Endometrium (tissue), 2 donors: ENCODE measurements at regions not wholly inside any gene's neighbourhood (a gene's known extent, or its start where the extent isn't known, plus 50 kb on each side); places are given as distances from the start of the nearest gene placed in this dataset.
"Not testable (repeated sequence)": the region's sequence is repeated elsewhere in the genome, so short reads cannot be mapped to it uniquely, and the experiment has no call there.

Experiments used
- FAIRE-seq: peaks from 2 replicates; lab custom pipeline; 2012; peaks lifted over from hg19 to GRCh38; lab: Jason Lieb, UNC
- donor health status: control.
- donor health status: control.

GRCh38 chr2:138928374-138929021 is 148.3 kb upstream of the NXPH2 start:
- no peak for FAIRE-seq

GRCh38 chr2:138922973-138923563 is 142.9 kb upstream of the NXPH2 start:
- FAIRE-seq: peak; percentile 71

- FAIRE-seq: no peak
Observed at GRCh38 chr2:138919120-138919747, 139.0 kb upstream of the NXPH2 start.

DNA sequence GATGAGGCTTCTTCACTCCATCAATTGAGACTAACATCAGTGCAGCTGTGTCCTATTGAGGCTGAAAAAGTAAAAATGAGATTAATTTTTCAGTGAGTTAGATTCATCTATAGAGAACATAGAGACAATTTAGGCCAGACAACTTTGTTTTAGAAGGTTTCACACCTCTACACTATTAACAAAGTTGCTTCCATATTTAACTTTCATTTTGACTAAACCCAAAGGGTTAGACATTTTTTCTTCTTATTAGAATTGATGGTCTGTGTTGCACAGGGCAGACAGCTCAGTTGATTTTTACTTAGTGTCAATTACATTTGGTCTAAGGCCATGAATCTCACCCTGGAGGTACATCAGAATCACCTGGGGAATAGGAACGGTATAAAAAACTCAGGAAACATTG is 130.2 kb upstream of the NXPH2 start:
- FAIRE-seq: no peak

DNA sequence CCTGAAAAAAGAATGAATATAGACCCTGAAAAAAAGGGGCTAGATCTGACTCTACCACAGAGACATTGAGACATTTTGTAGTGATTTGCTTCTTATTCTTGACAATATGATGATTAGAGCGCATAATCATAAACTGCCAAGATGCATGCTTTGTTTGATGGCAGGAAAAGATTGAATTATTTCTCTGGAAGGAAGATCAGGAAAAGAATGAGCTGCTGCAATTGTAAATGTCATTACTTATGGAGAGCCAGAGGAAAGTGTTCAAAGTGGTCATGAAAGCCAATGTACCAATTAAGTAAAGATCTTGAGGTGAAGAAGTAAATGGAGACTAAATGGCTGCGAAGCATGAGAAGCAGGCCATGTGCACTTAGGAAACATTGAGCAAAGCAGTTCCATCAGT is 126.4 kb upstream of the NXPH2 start:
- FAIRE-seq: no peak

DNA sequence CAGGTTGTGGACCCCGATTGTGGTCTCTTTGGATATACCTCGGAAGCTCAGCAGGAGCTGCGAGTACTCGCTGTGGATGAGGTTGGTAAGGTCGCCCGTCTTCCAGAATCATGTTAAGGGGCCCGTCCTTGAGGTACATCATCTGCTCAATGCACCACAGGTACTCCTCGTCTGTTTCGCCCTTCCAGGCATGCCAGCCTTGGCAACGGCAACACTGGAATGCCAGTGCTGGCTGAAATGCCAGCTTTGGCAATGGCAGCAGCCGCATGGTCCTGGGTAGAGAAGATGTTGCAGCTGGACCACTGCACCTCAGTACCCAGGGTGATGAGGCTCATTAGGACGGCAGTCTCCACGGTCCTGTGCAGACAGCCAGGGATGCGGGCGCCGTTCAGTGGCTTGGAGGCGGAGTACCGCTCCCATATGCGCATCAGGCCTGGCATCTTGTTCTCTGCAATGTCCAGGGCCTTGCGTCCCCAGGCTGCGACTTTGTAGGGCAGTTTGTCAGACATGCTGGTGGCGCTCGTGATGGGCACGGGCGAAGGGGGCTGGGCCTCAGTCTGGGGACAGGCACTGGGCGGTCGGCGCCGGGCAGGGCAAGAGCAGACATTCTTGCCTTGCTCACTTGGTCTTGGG is 122.2 kb upstream of the NXPH2 start:
- FAIRE-seq: no peak

DNA sequence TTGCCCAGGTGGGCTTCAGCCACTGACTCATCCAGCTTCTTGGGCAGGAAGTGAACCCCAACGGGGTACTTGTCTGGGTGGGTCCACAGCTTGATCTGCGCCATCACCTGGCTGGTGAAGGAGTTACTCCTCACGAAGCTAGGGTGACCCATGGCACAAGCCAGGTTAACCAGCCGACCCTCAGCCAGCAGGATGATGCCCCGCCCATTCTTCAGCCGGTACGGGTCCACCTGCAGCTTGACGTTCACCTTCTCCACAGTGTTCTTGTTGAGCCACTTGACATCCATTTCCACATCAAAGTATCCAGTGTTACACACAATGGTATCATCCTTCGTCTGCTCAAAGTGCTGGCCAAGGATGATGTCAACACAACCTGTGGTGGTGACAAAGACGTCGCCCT is 121.3 kb upstream of the NXPH2 start:
- FAIRE-seq: no peak

- no peak for FAIRE-seq
Observed at GRCh38 chr2:138898855-138899254, 118.7 kb upstream of the NXPH2 start.

GRCh38 chr2:138897274-138897673 is 117.1 kb upstream of the NXPH2 start:
- no peak for FAIRE-seq

- FAIRE-seq: no peak
Observed at GRCh38 chr2:138893746-138894145, 113.6 kb upstream of the NXPH2 start.

DNA sequence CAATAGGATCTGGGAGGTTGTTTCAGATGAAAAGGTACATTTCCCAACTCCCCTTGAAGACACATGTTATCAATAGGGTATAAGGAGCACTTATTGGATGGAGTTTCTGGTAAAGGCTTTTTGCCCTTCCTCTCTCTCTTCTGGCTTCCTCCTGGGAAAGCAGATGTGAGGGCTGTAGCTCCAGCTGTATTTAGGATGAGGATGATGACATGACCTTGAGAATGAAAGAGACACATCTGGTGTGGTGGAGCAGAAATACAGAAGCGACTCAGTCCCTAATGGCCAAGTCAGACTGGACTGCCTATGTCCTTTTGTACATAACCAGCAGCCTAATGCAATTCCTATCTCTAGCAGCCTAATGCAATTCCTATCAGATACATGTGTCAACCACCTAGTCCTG is 100.9 kb upstream of the NXPH2 start:
- no peak for FAIRE-seq

DNA sequence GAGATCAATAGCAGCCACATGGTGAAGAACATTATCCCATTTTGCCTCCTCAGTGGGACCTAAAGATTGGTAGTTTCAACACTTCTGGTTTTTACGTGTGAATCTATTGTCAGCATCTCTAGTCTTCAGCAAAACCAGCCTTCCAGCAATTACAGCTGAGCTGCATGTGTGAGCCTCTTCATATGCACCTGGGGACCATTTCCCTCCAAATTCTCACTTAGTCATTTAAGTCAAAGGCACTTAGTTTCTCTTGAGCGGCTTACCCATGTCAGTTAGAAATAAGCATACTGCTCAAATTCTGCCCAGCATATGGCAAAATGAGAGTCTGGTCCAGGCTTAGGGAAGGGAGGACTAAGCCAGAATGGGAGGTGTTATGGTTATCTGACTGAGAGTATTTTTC is 99.7 kb upstream of the NXPH2 start:
- FAIRE-seq: no peak

DNA sequence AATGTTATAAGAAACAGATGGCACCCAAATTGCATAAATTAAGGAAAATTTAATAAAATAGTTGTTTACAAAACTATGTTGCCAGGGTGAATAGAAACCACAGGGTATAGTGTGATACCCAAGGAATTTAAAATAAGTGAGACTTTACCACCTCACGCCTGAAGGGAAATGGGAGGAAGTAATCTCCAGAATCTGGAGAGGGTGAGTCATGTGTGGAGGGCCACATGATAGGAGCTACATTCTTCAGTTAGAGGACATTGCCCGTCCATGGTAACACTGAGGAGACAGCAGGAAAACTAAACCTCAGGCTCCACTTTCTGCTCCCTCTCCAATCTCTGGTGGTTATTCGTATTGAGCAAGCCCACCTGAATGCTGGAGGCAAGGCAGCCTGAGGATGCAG is 97.2 kb upstream of the NXPH2 start:
- no peak for FAIRE-seq

- FAIRE-seq: no peak
Observed at GRCh38 chr2:138874251-138874650, 94.1 kb upstream of the NXPH2 start.

DNA sequence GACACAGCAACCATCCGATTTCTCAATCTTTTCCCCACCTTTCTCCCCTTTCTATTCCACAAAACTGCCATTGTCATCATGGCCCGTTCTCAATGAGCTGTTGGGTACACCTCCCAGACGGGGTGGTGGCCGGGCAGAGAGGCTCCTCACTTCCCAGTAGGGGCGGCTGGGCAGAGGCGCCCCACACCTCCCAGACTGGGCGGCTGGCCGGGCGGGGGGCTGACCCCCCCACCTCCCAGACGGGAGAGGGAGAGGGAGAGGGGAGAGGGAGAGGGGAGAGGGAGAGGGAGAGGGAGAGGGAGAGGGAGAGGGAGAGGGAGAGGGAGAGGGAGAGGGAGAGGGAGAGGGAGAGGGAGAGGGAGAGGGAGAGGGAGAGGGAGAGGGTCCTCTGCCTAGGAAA is 91.9 kb upstream of the NXPH2 start:
- FAIRE-seq: not testable (repeated sequence)

- no peak for FAIRE-seq
Observed at GRCh38 chr2:138871312-138871711, 91.1 kb upstream of the NXPH2 start.

GRCh38 chr2:138867341-138867740 is 87.2 kb upstream of the NXPH2 start:
- no peak for FAIRE-seq

DNA sequence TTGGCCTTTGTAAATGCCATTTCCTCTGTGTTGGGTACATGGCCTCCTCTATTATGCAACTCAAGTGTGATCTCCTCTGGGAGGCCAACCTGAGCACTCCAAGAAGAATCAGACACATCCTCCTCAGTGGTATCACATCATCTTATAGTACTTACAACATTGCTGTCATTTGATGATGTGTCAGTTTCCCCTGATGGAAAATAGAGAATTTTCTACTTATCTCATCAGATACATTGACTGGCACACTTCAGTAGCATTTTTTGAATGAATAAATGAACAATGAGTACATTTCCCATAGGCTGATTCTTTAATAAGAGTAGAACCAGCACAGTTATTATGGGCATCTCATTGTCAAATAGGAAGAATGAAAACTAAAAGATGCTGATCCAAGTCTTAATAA is 86.6 kb upstream of the NXPH2 start:
- FAIRE-seq: no peak

- FAIRE-seq: no peak
Observed at GRCh38 chr2:138853761-138854160, 73.6 kb upstream of the NXPH2 start.

GRCh38 chr2:138853296-138853695 is 73.1 kb upstream of the NXPH2 start:
- no peak for FAIRE-seq

- FAIRE-seq: no peak
Observed at GRCh38 chr2:138846216-138846821, 66.1 kb upstream of the NXPH2 start.

GRCh38 chr2:138842341-138842740 is 62.2 kb upstream of the NXPH2 start:
- FAIRE-seq: no peak

- FAIRE-seq: no peak
Observed at GRCh38 chr2:138841459-138841858, 61.3 kb upstream of the NXPH2 start.
